ENCODE measurements at regions not wholly inside any gene's neighbourhood (a gene's known extent, or its start where the extent isn't known, plus 50 kb on each side); places are given as distances from the start of the nearest gene placed in this dataset.

DNA sequence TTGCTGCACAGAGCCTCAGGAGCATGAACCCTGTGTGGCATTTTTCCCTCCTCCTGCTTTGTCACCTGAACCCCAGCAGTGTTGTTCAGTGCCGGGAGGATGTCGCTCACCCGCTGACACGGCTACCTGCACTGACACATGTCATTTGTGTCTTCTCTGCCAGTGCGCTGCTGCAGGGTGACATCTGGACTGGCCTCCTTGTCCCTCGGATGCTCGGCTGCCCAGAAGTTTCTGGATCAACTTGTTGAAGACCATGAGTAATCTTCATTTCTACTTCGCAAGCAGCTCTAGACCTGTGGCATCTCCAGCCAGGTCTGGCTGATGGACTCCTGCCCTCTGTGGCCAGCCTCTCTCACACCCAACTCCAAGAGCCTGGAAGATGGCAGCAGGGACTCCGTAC lies 311.1 kb upstream of the C2CD4B start:
- TF ChIP-seq EZH2 (IDR thresholded peaks at IDR 0.05; ENCODE audit: low read depth), result no peak
- no peak for TF ChIP-seq CTCF (conservative IDR thresholded peaks at IDR 0.05)
